GM12892 (cell line): ENCODE measurements at regions not wholly inside any gene's neighbourhood (a gene's known extent, or its start where the extent isn't known, plus 50 kb on each side); places are given as distances from the start of the nearest gene placed in this dataset.
"Not testable (repeated sequence)": the region's sequence is repeated elsewhere in the genome, so short reads cannot be mapped to it uniquely, and the experiment has no call there.

ENCODE experiments used
- DNase-seq: peaks from one replicate; pipeline ENCODE4 v3.0.0; 2011; ENCODE audit not compliant: insufficient read length
- FAIRE-seq: peaks from 2 replicates; lab custom pipeline; 2011; peaks lifted over from hg19 to GRCh38; lab: Jason Lieb, UNC
- POLR2A ChIP-seq: IDR thresholded peaks from 2 replicates; pipeline ENCODE4 v1.6.1; 2011; ENCODE audit warnings: low read depth, low read length, control low read depth
- POLR2AphosphoS5 ChIP-seq: IDR thresholded peaks from 2 replicates; pipeline ENCODE4 v1.6.1; 2011; ENCODE audit warnings: low read depth, low read length, control low read depth
- TAF1 ChIP-seq: IDR thresholded peaks from 2 replicates; pipeline ENCODE4 v1.6.1; 2011; ENCODE audit warnings: low read depth, mild to moderate bottlenecking, control low read depth, low read length, borderline replicate concordance

GRCh38 chr15:69692342-69692741, 239.7 kb downstream of the RPLP1 start:
- TF ChIP-seq POLR2AphosphoS5, result no peak
- no peak for TF ChIP-seq POLR2A
- TF ChIP-seq TAF1, result no peak
- DNase-seq (no peak), FAIRE-seq (no peak)

DNA sequence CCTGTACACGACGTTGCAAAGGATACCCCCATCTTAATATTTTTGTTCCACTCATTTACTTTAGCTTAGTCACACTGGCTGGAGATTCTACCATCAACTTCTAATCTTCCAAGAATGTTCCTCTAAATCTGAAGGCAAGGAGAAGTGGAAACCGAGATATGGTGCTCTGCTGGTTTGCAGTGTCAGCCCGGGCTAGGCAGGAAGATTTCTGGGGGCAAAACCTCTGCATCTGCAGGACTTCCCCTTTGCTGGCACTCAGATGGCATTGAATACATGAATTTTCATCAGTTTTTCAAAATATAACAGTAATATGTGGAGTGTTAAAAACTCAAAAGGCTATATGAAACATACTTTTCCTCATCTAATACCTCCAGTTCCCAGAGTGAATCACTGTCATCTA, 240.4 kb downstream of the RPLP1 start:
- DNase-seq (no peak), FAIRE-seq (no peak)
- TF ChIP-seq POLR2A (no peak), TAF1 (no peak), POLR2AphosphoS5 (no peak)

- no peak for FAIRE-seq
- no peak for TF ChIP-seq POLR2A
- no peak for TF ChIP-seq POLR2AphosphoS5
- no peak for TF ChIP-seq TAF1
- DNase-seq, result no peak
Observed at GRCh38 chr15:69696946-69697345, 244.3 kb downstream of the RPLP1 start.

DNA sequence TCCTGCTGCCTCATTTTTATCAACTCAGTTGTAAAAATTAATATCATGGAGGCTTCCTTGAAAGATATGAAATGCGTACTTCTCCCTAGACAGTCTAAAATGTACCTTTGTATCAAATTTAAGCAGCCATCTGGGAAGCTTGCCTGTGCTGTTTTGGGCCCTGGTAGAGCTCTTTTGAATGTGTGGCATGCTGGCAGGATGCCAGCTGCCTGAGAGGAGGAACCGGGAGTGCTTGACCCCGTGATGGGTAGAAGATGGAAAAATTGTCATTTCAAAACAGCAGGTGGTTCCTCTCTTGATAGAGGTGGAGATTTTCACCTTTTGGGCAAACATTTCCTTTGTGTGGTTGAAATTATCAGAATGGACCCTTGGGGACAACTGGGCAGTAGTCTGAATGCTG, 245.3 kb downstream of the RPLP1 start:
- DNase-seq (no peak), FAIRE-seq (no peak)

DNA sequence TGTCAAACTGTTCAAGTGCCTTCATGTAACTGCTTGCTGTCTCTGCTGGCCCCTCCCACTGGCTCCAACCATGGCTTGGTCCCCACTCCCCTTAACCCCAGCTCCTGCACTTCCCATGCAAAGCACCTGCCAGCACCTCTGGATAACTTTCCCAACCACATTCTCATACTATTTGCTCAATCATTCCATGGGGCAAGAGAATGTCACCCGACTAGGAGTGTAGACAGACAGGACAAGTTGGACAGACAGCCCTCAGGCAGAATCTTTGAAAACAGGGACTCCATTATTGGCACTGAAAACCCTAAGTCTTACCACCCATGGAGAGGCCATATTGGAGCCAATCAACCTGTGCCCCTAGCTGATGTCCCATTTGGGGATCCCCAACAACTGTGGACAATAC, 246.5 kb downstream of the RPLP1 start:
- DNase-seq, result no peak
- FAIRE-seq, result no peak
- TF ChIP-seq TAF1 (no peak), POLR2A (no peak), POLR2AphosphoS5 (no peak)

More for the DNA sequence above, 245.3 kb downstream of the RPLP1 start:
- TF ChIP-seq POLR2A, result no peak
- no peak for TF ChIP-seq POLR2AphosphoS5
- TF ChIP-seq TAF1, result no peak

- FAIRE-seq, result no peak
- no peak for TF ChIP-seq POLR2A
- no peak for TF ChIP-seq TAF1
- TF ChIP-seq POLR2AphosphoS5, result no peak
Observed at GRCh38 chr15:69700380-69700779, 247.8 kb downstream of the RPLP1 start.

DNA sequence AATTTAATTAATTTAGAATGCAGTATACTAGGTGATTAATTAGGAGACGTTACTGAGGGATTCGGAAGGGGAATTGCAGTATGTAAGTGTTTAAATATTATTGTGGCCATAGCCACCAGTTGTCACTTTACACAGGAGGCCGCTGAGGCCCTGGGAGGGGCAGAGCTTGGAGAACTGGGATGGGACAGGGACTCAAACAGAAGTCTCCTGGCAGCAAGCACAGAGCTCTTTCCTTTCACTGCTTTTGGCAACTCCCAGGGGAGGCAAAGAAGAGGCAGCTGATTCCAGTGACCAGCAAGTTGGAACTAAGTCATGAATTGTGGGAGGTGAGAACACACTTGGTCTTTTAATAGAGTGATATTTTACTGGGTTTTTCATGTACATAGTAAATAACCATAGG, 248.6 kb downstream of the RPLP1 start:
- DNase-seq, result no peak
- no peak for FAIRE-seq
- TF ChIP-seq POLR2A, result no peak
- TF ChIP-seq POLR2AphosphoS5, result no peak
- no peak for TF ChIP-seq TAF1

More at GRCh38 chr15:69700380-69700779, 247.8 kb downstream of the RPLP1 start:
- no peak for DNase-seq

DNA sequence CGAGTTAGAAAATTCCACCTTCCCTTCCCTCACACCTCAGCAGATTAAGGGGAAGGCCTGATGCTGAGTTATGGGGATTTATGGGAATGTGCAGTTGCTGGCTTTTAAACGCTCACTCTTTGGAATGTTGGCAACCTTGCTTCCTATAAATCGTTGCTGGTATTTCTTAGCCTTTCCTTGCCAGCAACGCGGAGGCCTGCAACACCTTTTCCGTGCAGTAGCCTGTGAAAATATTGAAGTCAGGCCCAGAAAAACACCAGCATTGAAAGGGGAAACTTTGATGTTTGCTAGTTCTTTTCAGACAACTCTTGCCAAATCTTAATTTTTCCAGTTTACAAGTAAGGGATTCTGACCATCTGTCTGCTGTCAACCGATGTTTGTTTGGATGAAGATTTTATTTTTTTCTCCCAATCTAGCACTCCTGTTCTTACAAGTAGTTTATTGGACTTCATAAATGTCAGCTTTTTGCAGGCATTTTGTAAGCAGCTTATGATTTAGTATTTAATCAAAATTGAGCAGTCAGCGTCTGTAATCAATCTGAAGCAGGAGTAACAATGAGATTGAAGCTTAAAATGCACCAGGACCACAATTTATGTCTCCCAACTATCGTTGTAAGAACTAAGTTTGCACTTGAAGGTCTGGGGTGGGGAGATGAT, 251.0 kb downstream of the RPLP1 start:
- DNase-seq, result no peak
- TF ChIP-seq POLR2AphosphoS5 (no peak), POLR2A (no peak), TAF1 (no peak)
- FAIRE-seq, result no peak

DNA sequence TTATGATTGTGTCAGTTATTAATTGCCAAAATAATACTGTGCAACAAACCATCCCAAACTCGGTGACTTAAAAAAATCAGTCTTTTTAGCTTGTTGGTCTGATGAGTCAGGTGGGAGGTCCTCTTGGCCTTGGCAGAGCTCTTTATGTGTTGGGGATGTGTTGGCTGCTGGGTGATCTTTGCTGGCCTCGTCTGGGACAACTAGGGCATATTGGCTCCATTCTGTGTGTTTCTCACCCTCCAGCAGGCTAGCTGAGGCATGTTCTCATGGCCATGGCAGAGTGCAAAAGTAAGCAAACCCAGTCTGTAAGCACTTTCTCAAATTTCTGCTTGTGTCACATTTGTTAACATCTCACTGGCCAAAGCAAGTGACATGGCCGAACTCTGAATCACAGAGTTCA, 251.6 kb downstream of the RPLP1 start:
- no peak for TF ChIP-seq POLR2A
- DNase-seq, result no peak
- FAIRE-seq, result no peak

GRCh38 chr15:69704700-69705099, 252.1 kb downstream of the RPLP1 start:
- DNase-seq (no peak), FAIRE-seq (no peak)
- no peak for TF ChIP-seq POLR2AphosphoS5
- TF ChIP-seq POLR2A, result no peak

- FAIRE-seq, result no peak
- no peak for DNase-seq
- TF ChIP-seq POLR2AphosphoS5, result no peak
Observed at GRCh38 chr15:69706353-69707097, 253.9 kb downstream of the RPLP1 start.

DNA sequence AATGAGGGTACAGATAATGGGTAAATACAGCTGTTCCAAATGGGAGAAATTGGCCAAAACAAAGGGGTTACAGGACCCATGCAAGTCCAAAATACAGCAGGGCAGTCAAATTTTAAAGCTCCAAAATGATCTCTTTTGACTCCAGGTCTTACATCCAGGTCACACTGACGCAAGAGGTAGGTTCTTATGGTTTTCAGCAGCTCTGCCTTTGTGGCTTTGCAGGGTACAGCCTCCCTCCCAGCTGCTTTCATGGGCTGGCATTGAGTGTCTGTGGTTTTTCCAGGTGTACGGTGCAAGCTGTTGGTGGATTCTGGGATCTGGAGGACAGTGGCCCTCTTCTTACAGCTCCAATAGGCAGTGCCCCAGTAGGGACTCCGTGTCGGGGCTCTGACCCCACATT, 254.6 kb downstream of the RPLP1 start:
- FAIRE-seq, DNase-seq: not testable (repeated sequence)

DNA sequence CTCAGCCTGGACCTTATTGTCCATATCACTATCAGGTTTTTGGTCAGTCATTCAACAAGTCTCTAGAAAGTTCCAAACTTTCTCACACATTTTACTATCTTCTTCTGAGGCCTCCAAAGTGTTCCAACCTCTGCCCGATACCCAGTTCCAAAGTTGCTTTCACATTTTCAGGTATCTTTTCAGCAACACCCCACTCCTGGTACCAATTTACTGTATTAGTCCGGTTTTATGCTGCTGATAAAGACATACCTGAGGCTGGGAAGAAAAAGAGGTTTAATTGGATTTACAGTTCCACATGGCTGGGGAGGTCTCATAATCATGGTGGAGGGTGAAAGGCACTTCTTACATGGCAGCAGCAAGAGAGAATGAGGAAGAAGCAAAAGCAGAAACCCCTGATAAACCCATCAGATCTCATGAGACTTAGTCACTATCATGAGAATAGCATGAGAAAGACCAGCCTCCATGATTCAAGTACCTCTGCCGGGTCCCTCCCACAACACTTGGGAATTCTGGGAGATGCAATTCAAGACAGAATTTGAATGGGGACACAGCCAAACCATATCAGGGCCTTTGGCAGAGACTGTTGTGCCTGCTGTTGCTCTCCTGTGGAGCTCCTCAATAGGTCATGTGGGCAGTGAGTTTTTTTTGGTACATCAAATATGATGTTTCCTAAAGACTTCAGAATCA, 256.0 kb downstream of the RPLP1 start:
- not testable (repeated sequence) for FAIRE-seq, DNase-seq
